Hematopoietic multipotent progenitor cell (in vitro differentiated cells): ENCODE measurements at regions not wholly inside any gene's neighbourhood (a gene's known extent, or its start where the extent isn't known, plus 50 kb on each side); places are given as distances from the start of the nearest gene placed in this dataset.

Experiments
- DNase-seq, 3 donors: peaks; one replicate each; pipeline ENCODE4 v3.0.0-alpha.2; 2011 to 2015; ENCODE audit warnings: low read depth in 2 of 3, low spot score in 2 of 3

GRCh38 chr16:80309178-80309577, 231.6 kb upstream of the DYNLRB2 start:
- DNase-seq: no peak

GRCh38 chr16:80305410-80305809, 235.4 kb upstream of the DYNLRB2 start:
- DNase-seq: no peak

GRCh38 chr16:80303691-80304090, 237.1 kb upstream of the DYNLRB2 start:
- DNase-seq: no peak

- DNase-seq: no peak
Measured at GRCh38 chr16:80300876-80301275, 239.9 kb upstream of the DYNLRB2 start.

- no peak for DNase-seq
Measured at GRCh38 chr16:80300456-80300855, 240.3 kb upstream of the DYNLRB2 start.

- no peak for DNase-seq
Measured at GRCh38 chr16:80299416-80299815, 241.4 kb upstream of the DYNLRB2 start.

- no peak for DNase-seq
Measured at GRCh38 chr16:80298676-80299075, 242.1 kb upstream of the DYNLRB2 start.

- DNase-seq: no peak
Measured at GRCh38 chr16:80296034-80296433, 244.8 kb upstream of the DYNLRB2 start.

GRCh38 chr16:80294172-80294571, 246.6 kb upstream of the DYNLRB2 start:
- no peak for DNase-seq

GRCh38 chr16:80288616-80289015, 252.2 kb upstream of the DYNLRB2 start:
- no peak for DNase-seq

- no peak for DNase-seq
Measured at GRCh38 chr16:80287674-80288073, 253.1 kb upstream of the DYNLRB2 start.

- no peak for DNase-seq
Measured at GRCh38 chr16:80285104-80285503, 255.7 kb upstream of the DYNLRB2 start.

GRCh38 chr16:80283466-80284392, 257.1 kb upstream of the DYNLRB2 start:
- no peak for DNase-seq

GRCh38 chr16:80280557-80280956, 260.2 kb upstream of the DYNLRB2 start:
- DNase-seq: no peak

GRCh38 chr16:80279656-80280055, 261.1 kb upstream of the DYNLRB2 start:
- DNase-seq: no peak

- DNase-seq: no peak
Measured at GRCh38 chr16:80277182-80277581, 263.6 kb upstream of the DYNLRB2 start.

GRCh38 chr16:80274576-80275191, 266.1 kb upstream of the DYNLRB2 start:
- no peak for DNase-seq

- no peak for DNase-seq
Measured at GRCh38 chr16:80273635-80274538, 266.9 kb upstream of the DYNLRB2 start.

GRCh38 chr16:80265624-80266306, 275.0 kb upstream of the DYNLRB2 start:
- DNase-seq: no peak

- DNase-seq: no peak
Measured at GRCh38 chr16:80263848-80264694, 276.7 kb upstream of the DYNLRB2 start.
